GM18498 (cell line): ENCODE measurements at regions not wholly inside any gene's neighbourhood (a gene's known extent, or its start where the extent isn't known, plus 50 kb on each side); places are given as distances from the start of the nearest gene placed in this dataset.
"Not testable (repeated sequence)": the region's sequence is repeated elsewhere in the genome, so short reads cannot be mapped to it uniquely, and the experiment has no call there.

Experiments used
- ATAC-seq: cut with Tn5 transposase; IDR thresholded peaks from one replicate; pipeline ENCODE4 v1.9.1; 2021; ENCODE audit warnings: mild to moderate bottlenecking, moderate library complexity; ENCODE audit not compliant: unreplicated experiment

GRCh38 chr11:41675205-41675604 is 215.8 kb upstream of the LRRC4C start:
- ATAC-seq, result no peak

- no peak for ATAC-seq
Observed at GRCh38 chr11:41713030-41713429, 253.6 kb upstream of the LRRC4C start.

- no peak for ATAC-seq
Observed at GRCh38 chr11:41714101-41714500, 254.6 kb upstream of the LRRC4C start.

DNA sequence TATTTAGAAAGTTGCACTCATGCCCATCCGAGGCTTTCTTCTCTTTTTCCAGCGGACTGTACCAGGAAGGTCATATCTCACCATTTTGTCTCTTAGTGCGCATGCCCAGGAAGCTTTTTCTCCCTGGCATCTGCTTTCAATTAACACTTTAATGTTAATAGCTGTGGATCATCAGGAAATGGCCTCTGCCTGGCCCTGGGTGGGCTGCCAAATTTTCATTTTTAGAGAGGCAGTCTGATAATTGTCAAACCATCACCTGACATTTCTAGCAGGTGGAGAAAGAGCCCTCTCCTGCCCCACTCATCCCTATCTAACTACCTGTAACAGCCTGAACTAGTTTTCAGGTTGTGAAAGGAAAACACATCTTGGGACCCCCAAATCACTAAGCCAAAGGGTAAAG is 257.4 kb upstream of the LRRC4C start:
- no peak for ATAC-seq

GRCh38 chr11:41720761-41721160 is 261.3 kb upstream of the LRRC4C start:
- ATAC-seq, result no peak

- not testable (repeated sequence) for ATAC-seq
Observed at GRCh38 chr11:41728161-41728560, 268.7 kb upstream of the LRRC4C start.

- no peak for ATAC-seq
Observed at GRCh38 chr11:41775296-41775695, 315.8 kb upstream of the LRRC4C start.

DNA sequence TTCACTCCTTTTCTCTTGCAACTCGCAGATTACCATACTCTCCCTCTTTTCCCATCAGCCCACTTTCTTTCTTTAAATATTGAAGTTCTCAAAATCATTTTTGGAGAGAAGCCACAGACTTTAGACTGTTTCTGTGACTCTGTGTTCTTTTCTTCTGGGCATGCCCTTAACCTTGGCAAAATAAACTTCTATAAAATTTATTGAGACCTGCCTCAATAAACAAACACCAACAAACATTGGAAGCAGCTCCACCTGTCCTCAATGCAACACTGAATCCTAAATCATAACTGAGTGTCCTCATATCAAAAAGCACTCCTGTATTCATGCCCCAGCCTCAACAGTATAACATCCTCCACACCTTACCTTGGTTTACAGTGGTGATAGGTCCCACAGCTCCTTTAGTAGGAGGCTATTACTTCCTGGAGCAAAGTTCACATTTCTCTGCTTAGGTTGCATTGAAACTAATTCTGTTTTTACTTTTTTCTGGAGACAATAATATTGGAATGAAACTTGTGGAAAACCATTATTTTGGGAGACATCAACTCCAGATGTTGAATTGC is 320.0 kb upstream of the LRRC4C start:
- no peak for ATAC-seq

- no peak for ATAC-seq
Observed at GRCh38 chr11:41781441-41781840, 322.0 kb upstream of the LRRC4C start.

GRCh38 chr11:41784513-41785335 is 325.3 kb upstream of the LRRC4C start:
- no peak for ATAC-seq

DNA sequence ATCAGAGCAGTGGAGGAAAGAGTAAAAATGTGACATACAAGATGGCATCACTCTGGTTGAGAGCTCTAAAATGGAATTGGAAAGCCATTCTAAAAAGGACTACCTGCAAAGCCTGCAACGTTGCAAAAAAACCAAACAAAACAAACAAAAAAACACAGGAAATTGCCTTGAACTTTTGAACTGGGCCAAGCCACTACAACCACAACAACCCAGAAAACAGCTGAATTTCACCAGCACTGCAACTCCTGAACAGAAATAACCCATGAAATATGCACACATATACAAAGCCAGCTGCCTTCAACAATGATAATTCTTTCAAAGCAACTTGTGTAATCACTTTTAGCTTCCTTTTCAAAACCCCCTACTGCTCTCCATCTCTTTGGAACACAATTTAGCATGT is 326.6 kb upstream of the LRRC4C start:
- ATAC-seq, result no peak

DNA sequence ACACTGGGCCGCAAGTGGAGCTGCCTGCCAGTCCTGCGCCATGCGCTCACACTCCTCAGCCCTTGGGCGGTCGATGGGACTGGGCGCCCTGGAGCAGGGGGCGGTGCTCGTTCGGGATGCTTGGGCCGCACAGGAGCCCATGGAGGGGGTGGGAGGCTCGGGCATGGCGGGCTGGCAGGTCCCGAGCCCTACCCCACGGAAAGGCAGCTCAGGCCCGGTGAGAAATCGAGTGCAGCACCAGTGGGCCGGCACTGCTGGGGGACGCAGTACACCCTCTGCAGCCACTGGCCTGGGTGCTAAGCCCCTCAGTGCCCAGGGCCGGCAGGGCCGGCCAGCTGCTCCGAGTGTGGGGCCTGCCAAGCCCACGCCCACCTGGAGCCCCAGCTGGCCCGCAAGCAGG is 328.7 kb upstream of the LRRC4C start:
- no peak for ATAC-seq

DNA sequence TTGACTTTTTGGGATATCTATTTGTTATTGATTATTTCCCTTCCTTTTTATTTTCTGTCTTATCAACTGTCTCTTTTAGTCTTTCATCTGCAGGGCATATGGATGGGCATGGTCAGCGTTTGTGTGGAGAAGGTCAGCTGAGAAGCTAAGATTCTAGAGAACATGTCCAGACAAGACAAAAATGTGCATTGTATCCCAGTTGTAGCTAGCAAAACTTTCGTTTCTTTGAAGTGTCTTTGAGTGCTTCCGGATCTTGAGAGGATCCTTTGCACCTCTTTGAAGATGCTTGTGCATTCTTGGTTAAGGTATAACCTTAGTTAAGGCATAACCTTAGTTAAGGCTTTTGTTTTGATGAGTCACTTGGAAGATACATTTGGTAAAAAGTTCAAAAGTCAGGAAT is 329.9 kb upstream of the LRRC4C start:
- no peak for ATAC-seq

GRCh38 chr11:41795004-41795403 is 335.6 kb upstream of the LRRC4C start:
- ATAC-seq, result no peak

DNA sequence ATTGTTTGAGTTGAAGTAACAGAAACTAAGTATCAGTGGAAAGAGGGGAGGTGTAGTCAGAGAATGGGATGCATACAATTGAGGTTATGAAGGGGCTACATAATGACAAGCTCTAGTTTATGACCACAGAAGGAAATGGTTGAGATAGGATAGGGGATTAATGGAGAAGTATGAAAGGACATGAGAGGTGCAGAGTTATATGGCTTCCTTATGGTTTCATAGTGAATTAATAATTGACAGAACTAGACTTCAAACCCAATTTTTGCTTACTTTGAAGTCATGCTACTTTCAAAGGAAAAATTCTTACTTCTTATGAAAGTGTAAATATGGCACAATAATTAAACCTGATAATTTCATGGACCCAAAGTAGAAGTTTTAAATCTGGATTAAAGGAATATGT is 340.3 kb upstream of the LRRC4C start:
- no peak for ATAC-seq

GRCh38 chr11:41803895-41804294 is 344.4 kb upstream of the LRRC4C start:
- ATAC-seq, result no peak

DNA sequence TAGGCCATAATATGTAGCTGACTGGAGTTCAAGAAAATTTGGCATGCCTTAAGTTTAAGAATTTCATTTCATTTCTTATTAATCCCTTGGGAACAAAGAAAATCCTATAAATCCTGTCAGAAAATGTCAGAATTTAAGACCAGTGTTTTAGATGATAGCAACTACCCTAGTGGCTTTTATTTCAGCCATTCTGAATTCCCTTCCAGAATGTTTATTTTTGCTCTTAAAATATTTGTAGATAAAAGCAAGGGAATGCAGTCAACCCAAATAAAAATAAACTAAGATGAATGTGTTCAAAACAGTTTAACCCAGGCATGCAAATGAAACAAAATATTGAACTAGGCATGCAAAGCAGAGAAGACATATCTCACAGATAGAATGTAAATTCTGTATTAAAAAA is 356.9 kb upstream of the LRRC4C start:
- no peak for ATAC-seq

- ATAC-seq, result not testable (repeated sequence)
Observed at GRCh38 chr11:41824287-41824686, 364.8 kb upstream of the LRRC4C start.

DNA sequence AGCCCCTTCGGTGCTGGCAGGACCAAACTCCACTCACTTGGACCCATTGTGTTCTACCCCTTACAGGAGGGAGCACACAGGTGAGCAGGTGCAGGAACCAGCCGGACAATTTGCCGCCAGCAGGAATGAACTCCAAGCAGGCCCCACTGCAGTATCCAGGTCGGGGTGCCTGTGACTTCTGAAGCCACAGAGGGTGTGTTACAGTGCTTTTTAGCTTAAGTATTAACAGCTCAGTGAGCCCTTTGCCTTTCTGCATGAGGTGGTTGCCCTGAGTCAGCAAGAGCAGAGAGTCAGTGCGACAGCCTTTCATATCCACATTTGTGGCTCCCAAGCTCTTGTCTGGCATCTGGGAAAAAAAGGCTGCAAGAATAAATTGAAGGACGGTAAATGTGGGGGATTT is 366.6 kb upstream of the LRRC4C start:
- ATAC-seq, result no peak

DNA sequence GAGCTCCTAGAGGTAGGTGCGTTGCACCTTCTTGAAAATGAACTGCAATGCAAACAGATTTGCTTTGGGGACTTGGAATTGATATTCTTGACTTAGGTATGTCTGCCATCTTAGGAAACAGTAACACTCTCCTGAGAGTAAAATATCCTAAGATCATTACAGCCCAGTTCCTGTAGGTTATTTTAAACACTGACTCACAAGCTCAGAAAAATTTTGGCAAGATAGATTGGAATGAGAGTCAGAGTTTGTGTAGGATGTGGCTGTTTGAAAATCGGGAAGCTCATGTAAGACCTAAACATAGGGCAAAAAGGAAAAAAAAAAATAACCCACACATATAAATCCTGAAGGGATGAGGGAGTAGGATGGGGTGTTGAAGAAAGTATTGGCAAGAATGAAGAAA is 377.0 kb upstream of the LRRC4C start:
- ATAC-seq, result no peak

DNA sequence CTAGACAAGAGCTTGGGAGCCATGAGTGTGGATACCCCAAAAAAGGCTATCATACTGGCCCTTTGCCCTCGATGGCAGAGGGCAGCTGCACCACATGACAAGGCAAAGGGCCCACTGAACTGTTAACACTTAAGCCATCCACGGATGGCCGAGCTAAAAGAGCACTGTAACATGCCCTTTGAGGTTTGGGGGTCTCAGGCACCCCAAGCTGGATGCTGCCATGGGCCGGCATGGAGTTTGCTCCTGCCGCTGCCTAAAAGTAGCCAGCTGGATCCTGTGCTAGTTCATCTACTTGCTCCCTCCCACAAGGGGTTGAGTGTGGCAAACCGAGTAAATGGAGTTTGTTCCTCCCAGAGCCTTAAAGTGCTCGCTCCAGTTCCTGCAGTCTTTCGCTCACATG is 383.2 kb upstream of the LRRC4C start:
- ATAC-seq, result no peak

DNA sequence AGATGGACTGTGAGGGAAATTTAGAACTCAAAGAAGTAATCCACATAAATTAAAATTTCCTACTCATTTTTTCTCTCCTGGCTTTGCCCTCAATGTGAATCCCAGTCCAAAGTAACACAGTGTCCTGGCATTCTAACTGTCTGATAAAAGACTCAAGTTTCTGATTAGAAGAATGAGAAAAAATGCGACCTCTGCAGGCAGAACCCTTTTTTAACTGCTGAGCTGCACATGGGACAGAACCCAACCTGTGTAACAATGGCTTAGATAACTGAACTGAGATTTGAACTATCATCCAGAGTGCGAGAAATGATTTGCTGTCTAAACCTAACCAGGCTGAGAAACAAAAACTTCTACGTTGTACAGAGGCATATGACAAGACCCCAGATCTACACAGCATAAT is 385.6 kb upstream of the LRRC4C start:
- ATAC-seq, result no peak

DNA sequence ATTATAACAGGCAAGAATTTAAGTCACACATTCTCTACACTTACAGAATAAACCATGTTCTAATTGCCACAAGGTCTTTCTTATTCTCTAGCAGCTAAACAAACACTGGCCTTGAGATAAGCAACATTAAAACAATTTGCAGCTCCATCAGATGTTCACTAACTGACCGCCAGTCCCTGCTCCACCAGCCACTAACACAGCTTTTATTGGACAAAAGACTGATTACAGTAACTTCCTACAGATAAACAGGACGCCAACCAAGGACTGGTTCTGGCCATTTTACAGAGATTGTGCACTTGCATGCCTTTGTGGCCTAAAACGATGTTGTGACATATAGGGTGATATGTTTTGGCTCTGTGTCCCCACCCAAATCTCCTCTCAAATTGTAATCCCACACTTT is 388.9 kb upstream of the LRRC4C start:
- ATAC-seq, result no peak
